Mesenchymal stem cell (in vitro differentiated cells and primary cell): ENCODE measurements at regions not wholly inside any gene's neighbourhood (a gene's known extent, or its start where the extent isn't known, plus 50 kb on each side); places are given as distances from the start of the nearest gene placed in this dataset.
A peak's percentile ranks its signal among the peaks of the same experiment; 100 is the strongest.

Source experiments
- DNase-seq: peaks from one replicate; pipeline ENCODE4 v3.0.0-alpha.2; 2013
- H2AFZ ChIP-seq: one replicate; pipeline ENCODE4 v1.6.1; 2013; ENCODE audit warnings: low read depth, mild to moderate bottlenecking, control low read depth, inconsistent platforms, low read length, moderate library complexity
- H2AK5ac ChIP-seq: 2 replicates; pipeline ENCODE4 v1.6.1; 2013; ENCODE audit warnings: low read length, moderate library complexity, mild to moderate bottlenecking, inconsistent platforms; ENCODE audit not compliant: severe bottlenecking
- H2BK120ac ChIP-seq: one replicate; pipeline ENCODE4 v1.6.1; 2013; ENCODE audit warnings: low read depth, mild to moderate bottlenecking, inconsistent platforms, low read length, moderate library complexity
- H2BK12ac ChIP-seq, 2 experiments: one replicate each; pipeline ENCODE4 v1.6.1; 2013; ENCODE audit warnings: inconsistent platforms in 2 of 2, low read length in 2 of 2, mild to moderate bottlenecking in 2 of 2, moderate library complexity in 2 of 2, control low read depth in 1 of 2
- H2BK15ac ChIP-seq: one replicate; pipeline ENCODE4 v1.6.1; 2013; ENCODE audit warnings: mild to moderate bottlenecking, low read depth, inconsistent platforms; ENCODE audit not compliant: poor library complexity, severe bottlenecking
- H2BK5ac ChIP-seq: 2 replicates; pipeline ENCODE4 v1.6.1; 2013; ENCODE audit warnings: low read depth, mild to moderate bottlenecking, low read length, control low read depth, inconsistent platforms; ENCODE audit not compliant: poor library complexity, severe bottlenecking
- H3K14ac ChIP-seq, 2 experiments: one replicate each; pipeline ENCODE4 v1.6.1; 2013; ENCODE audit warnings: inconsistent platforms in 2 of 2, low read length in 2 of 2, control low read depth in 1 of 2, mild to moderate bottlenecking in 1 of 2, moderate library complexity in 1 of 2
- H3K18ac ChIP-seq, 2 experiments: one replicate each; pipeline ENCODE4 v1.6.1; 2013; ENCODE audit warnings: inconsistent platforms in 2 of 2, low read length in 2 of 2, control low read depth in 1 of 2, low read depth in 1 of 2, mild to moderate bottlenecking in 1 of 2
- H3K23ac ChIP-seq, 2 experiments: one replicate each; pipeline ENCODE4 v1.6.1; 2013; ENCODE audit warnings: inconsistent platforms in 2 of 2, low read length in 2 of 2, mild to moderate bottlenecking in 2 of 2, moderate library complexity in 2 of 2, control low read depth in 1 of 2
- H3K27ac ChIP-seq: 2 replicates; pipeline ENCODE4 v1.5.1; 2013; ENCODE audit warnings: mild to moderate bottlenecking, moderate library complexity, low read length, control low read depth, inconsistent platforms; ENCODE audit not compliant: poor library complexity, severe bottlenecking
- H3K27me3 ChIP-seq, 2 experiments: 2 replicates each; pipeline versions ENCODE4 v1.6.1 to v1.7.0; 2013; ENCODE audit warnings: low read length in 2 of 2, mild to moderate bottlenecking in 2 of 2, moderate library complexity in 2 of 2, control low read depth in 1 of 2, inconsistent platforms in 1 of 2; ENCODE audit not compliant: control insufficient read depth in 1 of 2, insufficient read depth in 1 of 2
- H3K36me3 ChIP-seq, 2 experiments: 2 replicates each; pipeline versions ENCODE4 v1.6.1 to v1.7.0; 2013; ENCODE audit warnings: low read length in 2 of 2, control low read depth in 1 of 2, inconsistent platforms in 1 of 2, low read depth in 1 of 2, mild to moderate bottlenecking in 1 of 2; ENCODE audit not compliant: insufficient read depth in 2 of 2, control insufficient read depth in 1 of 2
- H3K4ac ChIP-seq, 2 experiments: one replicate each; pipeline ENCODE4 v1.6.1; 2013; ENCODE audit warnings: inconsistent platforms in 2 of 2, low read length in 2 of 2, mild to moderate bottlenecking in 2 of 2, moderate library complexity in 2 of 2, control low read depth in 1 of 2, low read depth in 1 of 2
- H3K4me1 ChIP-seq: 2 replicates; pipeline ENCODE4 v1.6.1; 2013; ENCODE audit warnings: low read depth, low read length, control low read depth; ENCODE audit not compliant: control insufficient read depth, insufficient read depth
- H3K4me2 ChIP-seq: 2 replicates; pipeline ENCODE4 v1.6.1; 2013; ENCODE audit warnings: low read length, mild to moderate bottlenecking, inconsistent platforms; ENCODE audit not compliant: poor library complexity, severe bottlenecking
- H3K4me3 ChIP-seq, 2 experiments: 2 replicates each; pipeline versions ENCODE4 v1.5.1 to v1.7.0; 2013; ENCODE audit warnings: low read length in 2 of 2, mild to moderate bottlenecking in 2 of 2, control low read depth in 1 of 2, low read depth in 1 of 2; ENCODE audit not compliant: insufficient read depth in 1 of 2
- H3K79me1 ChIP-seq: replicated peaks from 2 replicates; pipeline ENCODE4 v1.6.1; 2013; ENCODE audit warnings: mild to moderate bottlenecking, control low read depth, low read length, inconsistent platforms; ENCODE audit not compliant: poor library complexity, severe bottlenecking
- H3K9ac ChIP-seq: 2 replicates; pipeline ENCODE4 v1.7.0; 2013; ENCODE audit warnings: mild to moderate bottlenecking, low read length, moderate library complexity
- H3K9me3 ChIP-seq: 2 replicates; pipeline ENCODE4 v1.7.0; 2013; ENCODE audit warnings: mild to moderate bottlenecking, low read length; ENCODE audit not compliant: control insufficient read depth
- H4K8ac ChIP-seq: one replicate; pipeline ENCODE4 v1.6.1; 2013; ENCODE audit warnings: inconsistent platforms, mild to moderate bottlenecking, low read length, moderate library complexity
- H4K91ac ChIP-seq: one replicate; pipeline ENCODE4 v1.6.1; 2013; ENCODE audit warnings: mild to moderate bottlenecking, low read length, inconsistent platforms
- WGBS: methylation state at CpG from one replicate; pipeline ENCODE4 v1.1.7; 2013; ENCODE audit warnings: mixed read lengths; 5-methylcytosine and 5-hydroxymethylcytosine counted together

GRCh38 chr13:72023895-72024294 is 156.9 kb upstream of the DACH1 start:
- no peak overlapping the region for H2BK120ac ChIP-seq
- H3K4me2 ChIP-seq, result no peak overlapping the region
- H2BK5ac ChIP-seq, result no peak overlapping the region
- H3K18ac ChIP-seq, result no peak overlapping the region
- no peak overlapping the region for H4K91ac ChIP-seq
- H3K9ac ChIP-seq, result no peak overlapping the region
- DNase-seq, result no peak
- H3K4ac ChIP-seq, result no peak overlapping the region
- H3K27me3 ChIP-seq, result no peaks in the 10 kb centered on the region
- no peak overlapping the region for H2BK15ac ChIP-seq
- H3K9me3 ChIP-seq, result peaks cover 22% of the 10 kb centered on the region
- no peak overlapping the region for H4K8ac ChIP-seq
- WGBS, result 93% methylated on average over 6 of the region's 6 CpGs
- no peaks in the 10 kb centered on the region for H3K79me1 ChIP-seq
- H2AFZ ChIP-seq, result no peak overlapping the region
- no peak overlapping the region for H3K23ac ChIP-seq
- H3K36me3 ChIP-seq, result no peaks in the 10 kb centered on the region
- no peak overlapping the region for H2AK5ac ChIP-seq
- H2BK12ac ChIP-seq, result no peak overlapping the region
- H3K27ac ChIP-seq, result no peak overlapping the region
- no peak overlapping the region for H3K4me3 ChIP-seq
- no peaks in the 10 kb centered on the region for H3K4me1 ChIP-seq
- H3K14ac ChIP-seq, result no peak overlapping the region

GRCh38 chr13:72005455-72005854 is 138.5 kb upstream of the DACH1 start:
- no peak overlapping the region for H4K91ac ChIP-seq
- H3K36me3 ChIP-seq, result no peaks in the 10 kb centered on the region
- no peak overlapping the region for H2BK5ac ChIP-seq
- H3K9me3 ChIP-seq, result no peaks in the 10 kb centered on the region
- no peak overlapping the region for H3K4me2 ChIP-seq
- H4K8ac ChIP-seq, result no peak overlapping the region
- no peak overlapping the region for H3K23ac ChIP-seq
- H2BK12ac ChIP-seq, result no peak overlapping the region
- H3K4me1 ChIP-seq, result no peaks in the 10 kb centered on the region
- H2BK120ac ChIP-seq, result no peak overlapping the region
- no peaks in the 10 kb centered on the region for H3K27me3 ChIP-seq
- H3K14ac ChIP-seq, result no peak overlapping the region
- no peak overlapping the region for H2BK15ac ChIP-seq
- no peak overlapping the region for H3K9ac ChIP-seq
- H3K79me1 ChIP-seq, result no peaks in the 10 kb centered on the region
- H3K4me3 ChIP-seq, result no peak overlapping the region
- H3K27ac ChIP-seq, result no peak overlapping the region
- H2AK5ac ChIP-seq, result no peak overlapping the region
- DNase-seq, result no peak
- H3K18ac ChIP-seq, result no peak overlapping the region
- no peak overlapping the region for H3K4ac ChIP-seq
- no peak overlapping the region for H2AFZ ChIP-seq

GRCh38 chr13:72004784-72005374 is 137.9 kb upstream of the DACH1 start:
- no peak overlapping the region for H3K27ac ChIP-seq
- no peak overlapping the region for H2BK120ac ChIP-seq
- H3K23ac ChIP-seq, result no peak overlapping the region
- no peaks in the 10 kb centered on the region for H3K79me1 ChIP-seq
- no peaks in the 10 kb centered on the region for H3K9me3 ChIP-seq
- H3K14ac ChIP-seq, result no peak overlapping the region
- H3K4me3 ChIP-seq, result peak overlapping the region in 1 of 2 experiments; percentile 57
- no peaks in the 10 kb centered on the region for H3K4me1 ChIP-seq
- H3K4ac ChIP-seq, result no peak overlapping the region
- no peak overlapping the region for H2BK15ac ChIP-seq
- DNase-seq, result no peak
- H2BK5ac ChIP-seq, result no peak overlapping the region
- H4K91ac ChIP-seq, result no peak overlapping the region
- H3K4me2 ChIP-seq, result no peak overlapping the region
- H2AFZ ChIP-seq, result no peak overlapping the region
- no peak overlapping the region for H2BK12ac ChIP-seq
- no peaks in the 10 kb centered on the region for H3K27me3 ChIP-seq
- no peak overlapping the region for H4K8ac ChIP-seq
- H3K18ac ChIP-seq, result no peak overlapping the region
- no peaks in the 10 kb centered on the region for H3K36me3 ChIP-seq
- H3K9ac ChIP-seq, result no peak overlapping the region
- WGBS, result 90% methylated on average over 4 of the region's 5 CpGs
- no peak overlapping the region for H2AK5ac ChIP-seq

GRCh38 chr13:72004246-72004645 is 137.2 kb upstream of the DACH1 start:
- Histone ChIP-seq H4K8ac (no peak overlapping the region), H3K23ac (no peak overlapping the region), H2BK12ac (no peak overlapping the region), H3K4me2 (no peak overlapping the region), H3K4me1 (no peaks in the 10 kb centered on the region), H3K36me3 (no peaks in the 10 kb centered on the region), H2AFZ (no peak overlapping the region), H3K4me3 (peak overlapping the region in 1 of 2 experiments; percentile 57), H3K4ac (no peak overlapping the region), H4K91ac (no peak overlapping the region), H3K27me3 (no peaks in the 10 kb centered on the region), H3K27ac (no peak overlapping the region), H2AK5ac (no peak overlapping the region), H3K79me1 (no peaks in the 10 kb centered on the region), H3K9ac (no peak overlapping the region), H3K14ac (no peak overlapping the region), H2BK5ac (no peak overlapping the region), H3K18ac (no peak overlapping the region), H2BK15ac (no peak overlapping the region), H2BK120ac (no peak overlapping the region), H3K9me3 (peaks cover under 1% of the 10 kb centered on the region)
- no peak for DNase-seq
- 75% methylated on average over 3 of the region's 3 CpGs for WGBS
